ENCODE measurements at regions not wholly inside any gene's neighbourhood (a gene's known extent, or its start where the extent isn't known, plus 50 kb on each side); places are given as distances from the start of the nearest gene placed in this dataset.

GRCh38 chr5:82489683-82490082 is 211.5 kb upstream of the RPS23 start:
- TF ChIP-seq CTCF (IDR thresholded peaks at IDR 0.05; ENCODE audit: insufficient read depth, low read length) (no peak), POLR2AphosphoS5 (IDR thresholded peaks at IDR 0.05; ENCODE audit: low read depth) (no peak), REST (IDR thresholded peaks at IDR 0.05; ENCODE audit: insufficient replicate concordance, low read depth) (no peak), GABPA (IDR thresholded peaks at IDR 0.05; ENCODE audit: low read depth) (no peak)

Measured in HL-60 (cell line).